ENCODE measurements at regions not wholly inside any gene's neighbourhood (a gene's known extent, or its start where the extent isn't known, plus 50 kb on each side); places are given as distances from the start of the nearest gene placed in this dataset.

DNA sequence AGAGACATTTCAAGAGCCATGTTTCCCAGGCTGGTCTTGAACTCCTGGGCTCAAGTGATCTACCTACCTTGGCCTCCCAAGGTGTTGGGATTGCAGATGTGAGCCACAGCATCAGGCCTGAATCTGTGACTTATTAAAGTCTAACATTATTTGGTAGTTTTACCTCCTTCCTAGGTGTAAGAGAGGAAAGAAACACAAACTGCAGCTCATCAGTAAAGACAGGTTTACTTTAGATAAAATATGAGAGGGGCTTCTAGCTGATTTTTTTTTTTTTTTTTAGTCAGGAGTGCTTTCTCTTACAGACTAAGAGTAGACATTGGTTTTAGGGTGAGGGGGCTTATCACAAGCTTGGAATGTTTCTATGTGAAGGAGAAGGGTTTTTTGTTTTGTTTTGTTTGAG lies 63.9 kb upstream of the RNU6-1 start:
- TF ChIP-seq, protein P1, sequence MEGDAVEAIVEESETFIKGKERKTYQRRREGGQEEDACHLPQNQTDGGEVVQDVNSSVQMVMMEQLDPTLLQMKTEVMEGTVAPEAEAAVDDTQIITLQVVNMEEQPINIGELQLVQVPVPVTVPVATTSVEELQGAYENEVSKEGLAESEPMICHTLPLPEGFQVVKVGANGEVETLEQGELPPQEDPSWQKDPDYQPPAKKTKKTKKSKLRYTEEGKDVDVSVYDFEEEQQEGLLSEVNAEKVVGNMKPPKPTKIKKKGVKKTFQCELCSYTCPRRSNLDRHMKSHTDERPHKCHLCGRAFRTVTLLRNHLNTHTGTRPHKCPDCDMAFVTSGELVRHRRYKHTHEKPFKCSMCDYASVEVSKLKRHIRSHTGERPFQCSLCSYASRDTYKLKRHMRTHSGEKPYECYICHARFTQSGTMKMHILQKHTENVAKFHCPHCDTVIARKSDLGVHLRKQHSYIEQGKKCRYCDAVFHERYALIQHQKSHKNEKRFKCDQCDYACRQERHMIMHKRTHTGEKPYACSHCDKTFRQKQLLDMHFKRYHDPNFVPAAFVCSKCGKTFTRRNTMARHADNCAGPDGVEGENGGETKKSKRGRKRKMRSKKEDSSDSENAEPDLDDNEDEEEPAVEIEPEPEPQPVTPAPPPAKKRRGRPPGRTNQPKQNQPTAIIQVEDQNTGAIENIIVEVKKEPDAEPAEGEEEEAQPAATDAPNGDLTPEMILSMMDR (conservative IDR thresholded peaks at IDR 0.05; ENCODE audit: low read length): no peak
- TF ChIP-seq EZH2phosphoT487 (IDR thresholded peaks at IDR 0.05; ENCODE audit: borderline replicate concordance): no peak

Data from Loucy (cell line).